Neural cell (in vitro differentiated cells): ENCODE measurements at regions not wholly inside any gene's neighbourhood (a gene's known extent, or its start where the extent isn't known, plus 50 kb on each side); places are given as distances from the start of the nearest gene placed in this dataset.

Source experiments
- EP300 ChIP-seq: fragments of 450-650 bp; conservative IDR thresholded peaks from 2 replicates; pipeline ENCODE4 v1.6.1; 2014; ENCODE audit warnings: antibody characterized with exemption, mild to moderate bottlenecking, moderate library complexity; ENCODE audit not compliant: poor library complexity, severe bottlenecking
- EZH2 ChIP-seq: fragments of 200-600, 300-800 bp; shearing (Covaris generic), sonication (generic); IDR thresholded peaks from 2 replicates; pipeline ENCODE4 v1.6.1; 2014; ENCODE audit warnings: antibody characterized with exemption, low read length, borderline replicate concordance, mild to moderate bottlenecking; ENCODE audit not compliant: insufficient read depth, poor library complexity, severe bottlenecking
- MXI1 ChIP-seq: fragments of 450-650 bp; conservative IDR thresholded peaks from 2 replicates; pipeline ENCODE4 v1.6.1; 2014; ENCODE audit warnings: antibody characterized with exemption, mild to moderate bottlenecking; ENCODE audit not compliant: poor library complexity, severe bottlenecking
- POLR2AphosphoS5 ChIP-seq: IDR thresholded peaks from 2 replicates; pipeline ENCODE4 v1.6.1; 2012
- RAD21 ChIP-seq: fragments of 450-650 bp; conservative IDR thresholded peaks from 2 replicates; pipeline ENCODE4 v1.6.1; 2014; ENCODE audit warnings: antibody characterized with exemption, mild to moderate bottlenecking, moderate library complexity
- REST ChIP-seq: IDR thresholded peaks from 2 replicates; pipeline ENCODE4 v1.6.1; 2012; ENCODE audit warnings: borderline replicate concordance
- SMC3 ChIP-seq: fragments of 450-650 bp; conservative IDR thresholded peaks from 2 replicates; pipeline ENCODE4 v1.6.1; 2014; ENCODE audit warnings: antibody characterized with exemption, mild to moderate bottlenecking, moderate library complexity; ENCODE audit not compliant: poor library complexity
- TF ChIP-seq, protein P1 (sequence below): fragments of 450-650 bp; IDR thresholded peaks from 2 replicates; pipeline ENCODE4 v1.5.1; 2014; ENCODE audit warnings: antibody characterized with exemption, mild to moderate bottlenecking, moderate library complexity; ENCODE audit not compliant: poor library complexity, severe bottlenecking

DNA sequence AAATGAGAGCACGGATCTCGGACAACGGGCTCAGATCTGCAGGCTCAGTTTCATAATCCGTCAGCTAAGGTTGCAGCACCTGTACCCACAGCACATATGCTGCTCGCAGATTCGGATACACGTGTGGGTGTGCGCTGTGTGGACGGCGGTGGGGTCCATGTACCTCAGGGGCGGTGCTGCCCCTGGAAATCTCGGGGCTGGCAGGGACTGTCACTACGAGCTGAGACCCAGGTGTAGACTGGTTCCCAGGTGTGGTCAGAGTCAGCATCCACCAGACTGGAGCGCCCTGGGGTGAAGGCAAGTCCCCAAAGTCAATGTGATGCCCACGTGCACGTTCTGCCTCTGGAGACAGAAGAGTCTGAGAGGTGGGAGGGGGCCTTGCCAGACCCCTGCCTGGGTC lies 989.3 kb downstream of the BRD1 start:
- TF ChIP-seq, protein P1, sequence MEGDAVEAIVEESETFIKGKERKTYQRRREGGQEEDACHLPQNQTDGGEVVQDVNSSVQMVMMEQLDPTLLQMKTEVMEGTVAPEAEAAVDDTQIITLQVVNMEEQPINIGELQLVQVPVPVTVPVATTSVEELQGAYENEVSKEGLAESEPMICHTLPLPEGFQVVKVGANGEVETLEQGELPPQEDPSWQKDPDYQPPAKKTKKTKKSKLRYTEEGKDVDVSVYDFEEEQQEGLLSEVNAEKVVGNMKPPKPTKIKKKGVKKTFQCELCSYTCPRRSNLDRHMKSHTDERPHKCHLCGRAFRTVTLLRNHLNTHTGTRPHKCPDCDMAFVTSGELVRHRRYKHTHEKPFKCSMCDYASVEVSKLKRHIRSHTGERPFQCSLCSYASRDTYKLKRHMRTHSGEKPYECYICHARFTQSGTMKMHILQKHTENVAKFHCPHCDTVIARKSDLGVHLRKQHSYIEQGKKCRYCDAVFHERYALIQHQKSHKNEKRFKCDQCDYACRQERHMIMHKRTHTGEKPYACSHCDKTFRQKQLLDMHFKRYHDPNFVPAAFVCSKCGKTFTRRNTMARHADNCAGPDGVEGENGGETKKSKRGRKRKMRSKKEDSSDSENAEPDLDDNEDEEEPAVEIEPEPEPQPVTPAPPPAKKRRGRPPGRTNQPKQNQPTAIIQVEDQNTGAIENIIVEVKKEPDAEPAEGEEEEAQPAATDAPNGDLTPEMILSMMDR = no peak
- no peak for TF ChIP-seq REST
- no peak for TF ChIP-seq POLR2AphosphoS5
- no peak for TF ChIP-seq EP300
- no peak for TF ChIP-seq EZH2
- TF ChIP-seq RAD21 = no peak
- TF ChIP-seq SMC3 = no peak
- no peak for TF ChIP-seq MXI1
